ENCODE measurements at regions not wholly inside any gene's neighbourhood (a gene's known extent, or its start where the extent isn't known, plus 50 kb on each side); places are given as distances from the start of the nearest gene placed in this dataset.

GRCh38 chr4:67087897-67088296, 457.4 kb downstream of the CENPC start:
- DNase-seq (ENCODE audit: low read depth, low spot score), result peak; percentile 38
- no peak overlapping the region for H3K9ac ChIP-seq (replicated peaks; ENCODE audit: extremely low read depth, insufficient read depth, low read length)
- H3K9me1 ChIP-seq (replicated peaks; ENCODE audit: control insufficient read depth, extremely low read depth, insufficient read depth, low read length), result no peaks in the 10 kb centered on the region
- H3K27me3 ChIP-seq (ENCODE audit: control insufficient read depth in 2 of 2, insufficient read depth in 2 of 2, low read length in 2 of 2), result no peaks in the 10 kb centered on the region
- no peak overlapping the region for H2AFZ ChIP-seq (ENCODE audit: low read depth, low read length)
- TF ChIP-seq CTCF (IDR thresholded peaks at IDR 0.05; ENCODE audit: extremely low read depth in 1 of 2, insufficient read depth in 1 of 2, low read depth in 1 of 2, low read length in 2 of 2), result peak; percentile 28 to 49
- no peak for TF ChIP-seq GATA2 (IDR thresholded peaks at IDR 0.05; ENCODE audit: insufficient read depth, insufficient read length, low read depth, low read length)
- no peak overlapping the region for H3K4me3 ChIP-seq (replicated peaks in 1 of 3; ENCODE audit: insufficient read depth in 1 of 3, low read depth in 1 of 3, low read length in 3 of 3)
- no peaks in the 10 kb centered on the region for H3K79me2 ChIP-seq (ENCODE audit: control insufficient read depth, insufficient read depth, low read length)
- no peak overlapping the region for H3K4me2 ChIP-seq (ENCODE audit: insufficient read depth, low read length)
- no peaks in the 10 kb centered on the region for H3K4me1 ChIP-seq (ENCODE audit: control insufficient read depth, extremely low read depth, insufficient read depth, low read length)
- H4K20me1 ChIP-seq (replicated peaks; ENCODE audit: control insufficient read depth, extremely low read depth, insufficient read depth, low read length), result no peaks in the 10 kb centered on the region
- H3K36me3 ChIP-seq (ENCODE audit: control insufficient read depth in 2 of 2, extremely low read depth in 1 of 2, insufficient read depth in 2 of 2, low read length in 2 of 2), result no peaks in the 10 kb centered on the region
- no peak overlapping the region for H3K27ac ChIP-seq (ENCODE audit: insufficient read depth, low read depth, low read length)
- dilution Hi-C loops (cut with MboI; ENCODE audit: extremely low pct_ligation_motif_present, low sequenced_read_pairs), result no loop called here
- no peaks in the 10 kb centered on the region for H3K9me3 ChIP-seq (replicated peaks; ENCODE audit: control insufficient read depth, insufficient read depth, low read length)
- intact Hi-C loops (cut with micrococcal nuclease), result no loop called here
- ChIA-PET CTCF (interaction anchor here (0.7 to 1.3 kb wide), 3 partner anchors 10 to 305 kb away, joined by 3 to 6 read pairs (median 5); no protein-coding TSS in a partner anchor), POLR2A (no interaction called here)
- BruUV-seq (replicated peaks), result no TSS peak
- FAIRE-seq, result no peak

GRCh38 chr4:67084783-67085182, 460.5 kb downstream of the CENPC start:
- Histone ChIP-seq H3K36me3 (ENCODE audit: control insufficient read depth in 2 of 2, extremely low read depth in 1 of 2, insufficient read depth in 2 of 2, low read length in 2 of 2) (no peaks in the 10 kb centered on the region), H4K20me1 (replicated peaks; ENCODE audit: control insufficient read depth, extremely low read depth, insufficient read depth, low read length) (no peaks in the 10 kb centered on the region), H3K79me2 (ENCODE audit: control insufficient read depth, insufficient read depth, low read length) (no peaks in the 10 kb centered on the region), H3K9me3 (replicated peaks; ENCODE audit: control insufficient read depth, insufficient read depth, low read length) (no peaks in the 10 kb centered on the region), H3K4me3 (replicated peaks in 1 of 3; ENCODE audit: insufficient read depth in 1 of 3, low read depth in 1 of 3, low read length in 3 of 3) (no peak overlapping the region), H3K4me2 (ENCODE audit: insufficient read depth, low read length) (no peak overlapping the region), H3K27me3 (ENCODE audit: control insufficient read depth in 2 of 2, insufficient read depth in 2 of 2, low read length in 2 of 2) (no peaks in the 10 kb centered on the region), H3K4me1 (ENCODE audit: control insufficient read depth, extremely low read depth, insufficient read depth, low read length) (no peaks in the 10 kb centered on the region), H3K9me1 (replicated peaks; ENCODE audit: control insufficient read depth, extremely low read depth, insufficient read depth, low read length) (no peaks in the 10 kb centered on the region), H3K9ac (replicated peaks; ENCODE audit: extremely low read depth, insufficient read depth, low read length) (no peak overlapping the region), H2AFZ (ENCODE audit: low read depth, low read length) (no peak overlapping the region), H3K27ac (ENCODE audit: insufficient read depth, low read depth, low read length) (no peak overlapping the region)
- ChIA-PET POLR2A (no interaction called here), CTCF (no interaction called here)
- intact Hi-C loops (cut with micrococcal nuclease) (no loop called here), dilution Hi-C loops (cut with MboI; ENCODE audit: extremely low pct_ligation_motif_present, low sequenced_read_pairs) (no loop called here)
- DNase-seq (ENCODE audit: low read depth, low spot score) (no peak), FAIRE-seq (no peak)
- BruUV-seq (replicated peaks), result no TSS peak
- TF ChIP-seq MAX (IDR thresholded peaks at IDR 0.05; ENCODE audit: insufficient read depth, insufficient read length) (no peak), CTCF (IDR thresholded peaks at IDR 0.05; ENCODE audit: extremely low read depth in 1 of 2, insufficient read depth in 1 of 2, low read depth in 1 of 2, low read length in 2 of 2) (no peak)

All from endothelial cell of umbilical vein (primary cell).